ENCODE measurements at regions not wholly inside any gene's neighbourhood (a gene's known extent, or its start where the extent isn't known, plus 50 kb on each side); places are given as distances from the start of the nearest gene placed in this dataset.

- TF ChIP-seq CTCF (conservative IDR thresholded peaks at IDR 0.05) (no peak), ZFX (IDR thresholded peaks at IDR 0.05) (no peak)
- H3K27ac ChIP-seq, result no peak overlapping the region
Observed at GRCh38 chr5:36755342-36755741, 121.2 kb upstream of the NIPBL start.

DNA sequence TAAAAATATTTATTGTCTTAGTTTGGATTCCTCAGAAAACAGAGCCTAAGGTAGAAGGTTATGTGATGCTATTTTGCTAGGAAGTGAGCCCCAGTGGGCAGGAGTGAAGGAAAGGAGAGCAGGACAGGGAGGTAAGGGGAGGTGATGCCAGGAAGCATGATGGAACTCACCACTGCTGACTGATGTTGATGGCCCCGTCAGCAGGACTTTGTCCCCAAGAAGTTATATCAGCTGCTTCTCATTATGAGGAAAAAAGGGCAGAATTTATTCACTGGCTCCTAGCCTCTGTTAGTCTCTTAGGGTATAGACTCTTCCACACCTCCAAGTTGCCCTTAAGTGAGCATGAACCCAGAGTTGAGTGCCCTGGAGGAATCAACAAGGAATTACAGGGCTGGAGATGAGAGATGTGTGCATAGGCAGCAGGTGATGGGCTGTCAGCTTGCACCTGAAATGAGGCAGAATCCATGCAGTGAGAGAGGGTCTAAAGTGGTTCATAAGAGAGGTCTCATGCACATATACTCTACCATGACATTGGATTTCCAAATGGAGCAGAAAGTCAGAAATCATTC, 120.6 kb upstream of the NIPBL start:
- H3K27ac ChIP-seq, result no peak overlapping the region
- TF ChIP-seq CTCF (conservative IDR thresholded peaks at IDR 0.05), result no peak

GRCh38 chr5:36756848-36757247, 119.7 kb upstream of the NIPBL start:
- TF ChIP-seq ZFX (IDR thresholded peaks at IDR 0.05) (no peak), CTCF (conservative IDR thresholded peaks at IDR 0.05) (no peak)
- H3K27ac ChIP-seq, result no peak overlapping the region

DNA sequence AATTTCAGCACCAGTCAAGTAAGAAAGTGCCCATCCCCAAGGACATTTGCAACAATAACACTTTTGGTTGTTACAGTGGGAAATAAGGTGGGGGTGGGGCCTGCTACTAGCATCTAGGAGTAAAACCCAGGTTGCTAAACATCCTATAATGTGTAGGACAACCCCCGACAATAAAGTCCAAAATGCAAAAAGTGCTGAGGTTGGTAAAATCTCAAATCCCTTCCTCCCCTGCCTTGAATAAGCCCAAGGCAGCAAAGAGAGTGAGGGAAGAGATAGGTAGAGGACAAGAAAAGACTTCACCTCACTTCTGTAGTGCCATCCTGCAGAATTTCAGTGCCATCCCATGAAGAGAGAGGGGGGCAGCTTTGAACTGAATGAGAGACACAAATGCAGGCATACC, 117.5 kb upstream of the NIPBL start:
- no peak overlapping the region for H3K27ac ChIP-seq
- no peak for TF ChIP-seq ZFX (IDR thresholded peaks at IDR 0.05)

DNA sequence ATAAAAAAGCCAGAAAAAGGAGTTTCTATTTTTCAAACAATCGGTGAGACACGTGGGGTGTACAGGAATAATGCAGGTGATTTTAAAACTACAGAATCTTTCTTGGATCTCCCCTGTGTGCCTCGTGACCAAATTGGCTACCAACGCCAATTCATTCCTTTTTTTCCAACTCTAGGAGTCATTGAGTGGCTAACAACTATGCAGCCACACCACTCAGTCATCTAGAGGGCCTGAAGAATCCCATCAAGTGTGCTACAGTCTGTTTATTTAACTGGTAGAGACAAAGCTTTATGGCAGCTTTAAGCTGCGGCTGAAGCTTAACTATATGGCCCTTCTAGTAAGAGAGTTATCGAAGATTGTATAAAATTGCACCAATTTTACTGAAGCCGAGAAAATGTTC, 113.1 kb upstream of the NIPBL start:
- no peak for TF ChIP-seq ZFX (IDR thresholded peaks at IDR 0.05)
- TF ChIP-seq CTCF (conservative IDR thresholded peaks at IDR 0.05), result no peak
- H3K27ac ChIP-seq, result no peak overlapping the region

DNA sequence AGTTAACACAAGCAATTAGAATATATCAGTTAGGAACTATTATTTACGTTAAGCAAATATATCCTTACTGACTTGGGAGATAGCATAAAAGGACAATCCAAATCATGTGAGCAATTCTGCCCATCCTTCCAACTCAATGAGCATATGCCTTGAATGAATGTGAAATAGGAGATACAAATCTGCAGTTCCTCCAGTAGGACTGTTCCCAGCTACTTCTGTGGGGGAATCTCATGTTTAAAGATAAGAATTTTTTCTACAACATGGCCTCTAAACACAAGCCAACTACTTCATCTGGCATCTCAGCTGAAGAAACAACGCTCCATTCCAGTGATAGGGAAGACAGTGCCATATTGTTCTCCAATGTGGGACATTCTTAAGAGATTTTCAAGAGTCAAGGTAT, 110.7 kb upstream of the NIPBL start:
- H3K27ac ChIP-seq, result no peak overlapping the region
- TF ChIP-seq CTCF (conservative IDR thresholded peaks at IDR 0.05) (no peak), ZFX (IDR thresholded peaks at IDR 0.05) (no peak)

- no peak for TF ChIP-seq ZFX (IDR thresholded peaks at IDR 0.05)
- TF ChIP-seq CTCF (conservative IDR thresholded peaks at IDR 0.05), result no peak
- H3K27ac ChIP-seq, result no peak overlapping the region
Observed at GRCh38 chr5:36766981-36767380, 109.6 kb upstream of the NIPBL start.

- TF ChIP-seq CTCF (conservative IDR thresholded peaks at IDR 0.05), result no peak
- TF ChIP-seq ZFX (IDR thresholded peaks at IDR 0.05), result no peak
- no peak overlapping the region for H3K27ac ChIP-seq
Observed at GRCh38 chr5:36768450-36768849, 108.1 kb upstream of the NIPBL start.

Data from C4-2B (cell line).